Left lung (tissue), 4 donors: ENCODE measurements at regions not wholly inside any gene's neighbourhood (a gene's known extent, or its start where the extent isn't known, plus 50 kb on each side); places are given as distances from the start of the nearest gene placed in this dataset.
A peak's percentile ranks its signal among the peaks of the same experiment; 100 is the strongest.

ENCODE experiments used
- ATAC-seq: fragments of 200-7000 bp; cut with Tn5 transposase; one replicate; pipeline ENCODE4 v1.9.1; 2020; ENCODE audit warnings: moderate library complexity
- DNase-seq, 4 donors: peaks; one replicate each; pipeline ENCODE4 v3.0.0-alpha.2; 2013 to 2020
- H3K27ac ChIP-seq, 2 donors: fragments of 200-600 bp; sonication (generic) in 1 of 2; one replicate each; pipeline versions ENCODE4 v1.5.0 to v1.8.0; 2020 to 2021
- H3K27me3 ChIP-seq, 2 donors: fragments of 200-600 bp; sonication (generic) in 1 of 2; one replicate each; pipeline versions ENCODE4 v1.5.0 to v1.8.0; 2020 to 2021
- H3K36me3 ChIP-seq, 2 donors: fragments of 200-600 bp; sonication (generic) in 1 of 2; one replicate each; pipeline versions ENCODE4 v1.5.0 to v1.8.0; 2020 to 2021
- H3K4me1 ChIP-seq, 2 donors: fragments of 200-600 bp; one replicate each; pipeline ENCODE4 v1.8.0; 2021
- H3K4me3 ChIP-seq, 2 donors: fragments of 200-600 bp; sonication (generic) in 1 of 2; one replicate each; pipeline versions ENCODE4 v1.5.0 to v1.8.0; 2020 to 2021; ENCODE audit warnings: mild to moderate bottlenecking in 1 of 2
- H3K9me3 ChIP-seq, 2 donors: fragments of 200-600 bp; sonication (generic) in 1 of 2; one replicate each; pipeline versions ENCODE4 v1.5.0 to v1.8.0; 2020 to 2021
- CTCF ChIP-seq, 2 donors: fragments of 200-600 bp; sonication (generic) in 1 of 2; IDR thresholded peaks; one replicate each; pipeline versions ENCODE4 v1.5.0 to v1.8.0; 2021; ENCODE audit warnings: antibody characterized with exemption in 2 of 2
- intact Hi-C, 2 donors: fragments of 100-400 bp; cut with DNase I; formaldehyde crosslinking; loops; one replicate each; pipeline versions ENCODE4 v1.11.2 to v1.14.2; 2022
- donor health status: DM: no; HTN: yes; CAD: no.
- donor health status: DM: no; HTN: no; CAD: no.

GRCh38 chr20:50301165-50301564, 110.5 kb downstream of the CEBPB start:
- no peak for TF ChIP-seq CTCF (IDR thresholded peaks at IDR 0.05)
- no peak for DNase-seq
- ATAC-seq = no peak
- Histone ChIP-seq H3K9me3 (no peaks in the 10 kb centered on the region), H3K36me3 (no peaks in the 10 kb centered on the region), H3K27ac (no peak overlapping the region), H3K4me3 (no peak overlapping the region), H3K27me3 (no peaks in the 10 kb centered on the region), H3K4me1 (peaks cover 24 to 63% of the 10 kb centered on the region in 2 donors)
- intact Hi-C loops = no loop called here

GRCh38 chr20:50301712-50302111, 111.1 kb downstream of the CEBPB start:
- Histone ChIP-seq H3K4me1 (peaks cover 30 to 63% of the 10 kb centered on the region in 2 donors), H3K9me3 (no peaks in the 10 kb centered on the region), H3K27ac (no peak overlapping the region), H3K36me3 (no peaks in the 10 kb centered on the region), H3K4me3 (no peak overlapping the region), H3K27me3 (no peaks in the 10 kb centered on the region)
- no peak for ATAC-seq
- intact Hi-C loops = no loop called here
- TF ChIP-seq CTCF (IDR thresholded peaks at IDR 0.05) = no peak
- DNase-seq = no peak

- H3K36me3 ChIP-seq = no peaks in the 10 kb centered on the region
- TF ChIP-seq CTCF (IDR thresholded peaks at IDR 0.05) = no peak
- no peaks in the 10 kb centered on the region for H3K27me3 ChIP-seq
- peaks cover 30 to 63% of the 10 kb centered on the region in 2 donors for H3K4me1 ChIP-seq
- intact Hi-C loops = no loop called here
- no peak overlapping the region for H3K4me3 ChIP-seq
- no peaks in the 10 kb centered on the region for H3K9me3 ChIP-seq
- no peak overlapping the region for H3K27ac ChIP-seq
- DNase-seq (peak in 1 of 4 donors; percentile 26), ATAC-seq (no peak)
These were observed 111.9 kb downstream of the CEBPB start for GRCh38 chr20:50302341-50303057.

- DNase-seq (peak in 2 of 4 donors; percentile 74 to 82), ATAC-seq (no peak)
- H3K27me3 ChIP-seq = no peaks in the 10 kb centered on the region
- H3K27ac ChIP-seq = peak overlapping the region; percentile 82 to 86
- peaks cover 38 to 63% of the 10 kb centered on the region in 2 donors for H3K4me1 ChIP-seq
- TF ChIP-seq CTCF (IDR thresholded peaks at IDR 0.05) = no peak
- intact Hi-C loops = no loop called here
- no peaks in the 10 kb centered on the region for H3K36me3 ChIP-seq
- H3K9me3 ChIP-seq = no peaks in the 10 kb centered on the region
- H3K4me3 ChIP-seq = no peak overlapping the region
These were observed 113.2 kb downstream of the CEBPB start for GRCh38 chr20:50303573-50304500.

- no peaks in the 10 kb centered on the region for H3K9me3 ChIP-seq
- no peak overlapping the region for H3K4me3 ChIP-seq
- intact Hi-C loops = no loop called here
- H3K4me1 ChIP-seq = peaks cover 45 to 68% of the 10 kb centered on the region in 2 donors
- no peaks in the 10 kb centered on the region for H3K27me3 ChIP-seq
- H3K36me3 ChIP-seq = no peaks in the 10 kb centered on the region
- no peak for TF ChIP-seq CTCF (IDR thresholded peaks at IDR 0.05)
- DNase-seq (peak in 2 of 4 donors; percentile 77 to 86), ATAC-seq (peak; percentile 10)
- H3K27ac ChIP-seq = peak overlapping the region; percentile 82 to 86
These were observed 113.8 kb downstream of the CEBPB start for GRCh38 chr20:50304501-50304856.
